ENCODE measurements at regions not wholly inside any gene's neighbourhood (a gene's known extent, or its start where the extent isn't known, plus 50 kb on each side); places are given as distances from the start of the nearest gene placed in this dataset.

DNA sequence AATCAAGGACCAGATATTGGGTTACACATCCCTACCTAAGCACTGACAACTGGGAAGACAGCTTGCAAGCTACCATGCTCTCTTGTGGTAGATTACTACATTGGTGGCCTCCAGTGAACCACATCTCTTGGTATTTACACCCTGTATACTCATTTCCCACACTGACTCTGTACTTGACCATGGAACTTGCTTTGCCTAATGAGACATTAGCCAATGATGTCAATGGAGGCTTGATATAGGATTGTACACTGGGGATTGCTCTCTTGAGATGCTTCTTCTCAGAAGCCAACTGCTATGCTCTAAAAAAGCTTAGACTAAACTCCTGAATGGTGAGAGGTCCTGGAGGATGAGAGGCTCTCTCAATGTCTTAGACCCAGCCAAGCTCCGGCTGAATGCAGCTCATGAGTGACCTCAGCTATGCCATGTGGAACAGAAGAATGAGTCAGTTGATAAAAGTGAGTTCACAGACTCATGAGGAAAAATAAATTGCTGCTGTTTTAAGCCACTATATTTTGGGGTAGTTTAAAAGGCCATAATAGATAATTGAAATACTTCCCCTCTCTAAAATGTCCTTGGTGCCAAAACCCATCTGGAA, 61.5 kb upstream of the GALNT15 start:
- TF ChIP-seq, protein P1, sequence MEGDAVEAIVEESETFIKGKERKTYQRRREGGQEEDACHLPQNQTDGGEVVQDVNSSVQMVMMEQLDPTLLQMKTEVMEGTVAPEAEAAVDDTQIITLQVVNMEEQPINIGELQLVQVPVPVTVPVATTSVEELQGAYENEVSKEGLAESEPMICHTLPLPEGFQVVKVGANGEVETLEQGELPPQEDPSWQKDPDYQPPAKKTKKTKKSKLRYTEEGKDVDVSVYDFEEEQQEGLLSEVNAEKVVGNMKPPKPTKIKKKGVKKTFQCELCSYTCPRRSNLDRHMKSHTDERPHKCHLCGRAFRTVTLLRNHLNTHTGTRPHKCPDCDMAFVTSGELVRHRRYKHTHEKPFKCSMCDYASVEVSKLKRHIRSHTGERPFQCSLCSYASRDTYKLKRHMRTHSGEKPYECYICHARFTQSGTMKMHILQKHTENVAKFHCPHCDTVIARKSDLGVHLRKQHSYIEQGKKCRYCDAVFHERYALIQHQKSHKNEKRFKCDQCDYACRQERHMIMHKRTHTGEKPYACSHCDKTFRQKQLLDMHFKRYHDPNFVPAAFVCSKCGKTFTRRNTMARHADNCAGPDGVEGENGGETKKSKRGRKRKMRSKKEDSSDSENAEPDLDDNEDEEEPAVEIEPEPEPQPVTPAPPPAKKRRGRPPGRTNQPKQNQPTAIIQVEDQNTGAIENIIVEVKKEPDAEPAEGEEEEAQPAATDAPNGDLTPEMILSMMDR (IDR thresholded peaks at IDR 0.05): no peak
- TF ChIP-seq ZFX (IDR thresholded peaks at IDR 0.05; ENCODE audit: borderline replicate concordance): no peak
- no peak overlapping the region for H3K27ac ChIP-seq

DNA sequence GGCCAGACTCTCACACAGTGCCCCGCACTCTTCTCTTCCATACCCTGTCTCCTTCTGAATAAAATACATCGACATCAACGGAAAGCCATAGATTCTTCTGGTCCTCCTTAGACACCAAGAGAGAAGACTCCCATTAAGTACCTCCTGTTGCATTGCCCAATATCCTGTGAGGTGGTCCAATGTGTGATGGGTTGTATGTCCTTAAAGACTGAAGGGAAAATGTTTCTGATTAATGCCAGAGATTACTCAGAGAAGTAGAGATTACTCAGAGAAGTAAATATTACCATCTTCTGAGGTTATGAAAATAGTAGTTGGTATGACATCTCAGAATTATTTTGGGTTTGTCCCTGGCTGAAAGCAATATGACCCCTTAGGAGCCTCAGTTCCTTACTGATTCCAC, 60.8 kb upstream of the GALNT15 start:
- TF ChIP-seq ZFX (IDR thresholded peaks at IDR 0.05; ENCODE audit: borderline replicate concordance): no peak

DNA sequence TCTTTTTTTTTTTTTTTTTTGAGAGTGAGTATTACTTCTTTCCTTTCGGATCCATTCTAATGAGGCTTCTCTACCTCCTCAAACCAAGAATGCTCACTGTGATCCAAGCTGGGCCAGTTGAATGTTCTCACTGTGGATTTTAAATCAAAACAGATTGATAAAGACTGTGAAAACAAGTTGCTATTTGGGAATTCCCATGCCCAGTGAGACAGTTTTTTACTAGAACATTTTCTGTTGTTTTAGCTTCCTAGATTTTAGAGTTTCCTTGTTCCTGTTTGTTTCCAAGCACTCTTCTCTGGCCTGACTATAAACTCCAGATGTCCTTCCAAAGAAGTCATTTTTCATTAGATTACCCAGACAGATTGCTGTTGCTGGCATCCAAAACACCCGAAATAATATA, 60.1 kb upstream of the GALNT15 start:
- no peak overlapping the region for H3K27ac ChIP-seq

More for the DNA sequence above, 60.8 kb upstream of the GALNT15 start:
- H3K27ac ChIP-seq: no peak overlapping the region

DNA sequence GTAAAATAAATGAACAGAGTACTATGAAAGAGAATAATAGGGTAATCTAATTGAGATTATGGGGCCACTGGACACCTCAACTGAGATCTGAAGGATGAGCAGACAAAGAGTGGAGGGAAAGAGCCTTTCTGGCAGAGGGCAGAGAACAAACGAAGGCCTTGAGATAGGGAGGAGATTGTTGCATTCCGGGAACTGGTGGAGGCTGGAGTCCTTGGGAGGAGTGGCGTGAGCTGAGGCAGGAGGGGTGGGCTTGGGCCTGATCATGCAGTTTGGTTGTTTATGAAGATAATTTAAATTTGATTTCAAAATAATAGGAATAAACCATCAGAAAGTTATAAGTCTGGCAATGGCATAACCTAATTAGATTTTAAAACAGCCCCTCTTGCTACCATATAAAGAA, 59.5 kb upstream of the GALNT15 start:
- no peak overlapping the region for H3K27ac ChIP-seq

More for the DNA sequence above, 60.1 kb upstream of the GALNT15 start:
- TF ChIP-seq ZFX (IDR thresholded peaks at IDR 0.05; ENCODE audit: borderline replicate concordance): no peak
- TF ChIP-seq, protein P1 (IDR thresholded peaks at IDR 0.05): no peak

DNA sequence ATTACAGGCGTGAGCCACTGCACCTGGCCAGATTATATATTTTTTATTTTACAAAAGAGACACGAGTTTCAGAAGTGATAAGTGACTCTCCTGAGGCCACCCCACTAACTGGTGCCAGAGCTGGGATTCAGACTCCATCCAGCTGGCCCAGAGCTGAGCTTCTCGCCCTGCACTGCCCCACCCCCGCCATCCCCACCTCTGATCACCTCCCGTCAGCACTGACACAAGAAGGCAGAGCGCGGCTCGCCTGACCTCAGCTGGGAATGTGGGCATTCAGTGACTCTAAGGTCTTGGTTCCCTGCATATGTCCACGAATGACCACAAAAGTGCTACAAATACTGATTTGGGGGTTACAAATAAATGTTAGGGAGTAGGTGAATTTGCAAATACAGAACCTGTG, 56.1 kb upstream of the GALNT15 start:
- 0 out of 2 replicates have a peak overlapping the region, but pooled peaks have one; percentile 17 for H3K27ac ChIP-seq
- no peak for TF ChIP-seq ZFX (IDR thresholded peaks at IDR 0.05; ENCODE audit: borderline replicate concordance)
- TF ChIP-seq, protein P1 (IDR thresholded peaks at IDR 0.05): no peak

More for the DNA sequence above, 59.5 kb upstream of the GALNT15 start:
- TF ChIP-seq ZFX (IDR thresholded peaks at IDR 0.05; ENCODE audit: borderline replicate concordance): no peak
- TF ChIP-seq, protein P1 (IDR thresholded peaks at IDR 0.05): no peak

DNA sequence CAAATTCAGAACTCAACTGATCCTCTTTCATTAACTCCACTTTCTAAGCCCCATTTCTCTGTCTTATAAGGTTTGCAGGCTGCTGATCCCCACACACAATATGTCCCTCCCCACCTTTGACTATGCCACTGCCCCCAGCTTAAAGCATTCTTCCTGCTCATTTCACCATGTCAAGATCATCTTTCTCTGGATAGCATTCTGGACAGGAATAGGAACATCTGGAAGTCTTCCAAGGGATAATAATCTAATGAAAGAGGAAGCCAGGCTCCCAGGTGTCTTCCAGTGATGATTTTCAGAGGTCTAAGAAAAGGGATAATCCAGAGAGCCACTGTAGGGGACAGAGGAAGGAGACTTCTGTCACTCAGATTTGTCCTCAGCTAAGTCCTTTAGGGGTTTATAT, 54.6 kb upstream of the GALNT15 start:
- TF ChIP-seq, protein P1 (IDR thresholded peaks at IDR 0.05): no peak
- no peak for TF ChIP-seq ZFX (IDR thresholded peaks at IDR 0.05; ENCODE audit: borderline replicate concordance)
- no peak overlapping the region for H3K27ac ChIP-seq

DNA sequence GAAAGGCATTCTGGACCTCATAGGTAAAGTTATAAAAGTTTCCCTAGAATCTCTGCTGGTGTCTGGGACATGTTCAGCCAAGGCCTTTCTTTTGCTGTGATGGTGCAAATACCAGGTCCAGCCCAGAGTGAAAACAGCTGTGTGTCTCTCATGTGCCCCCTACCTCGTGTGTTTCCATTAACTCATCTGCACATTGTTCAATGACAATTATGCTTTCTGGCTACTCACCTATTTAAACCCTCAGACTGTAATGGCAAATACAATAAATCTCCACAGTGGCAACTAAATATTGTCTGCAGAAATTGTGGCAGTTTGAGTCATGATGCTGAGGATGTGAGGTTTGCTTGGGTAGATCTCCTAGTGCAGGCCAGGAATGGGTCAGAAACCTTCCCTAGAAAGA, 53.1 kb upstream of the GALNT15 start:
- no peak overlapping the region for H3K27ac ChIP-seq
- TF ChIP-seq, protein P1 (IDR thresholded peaks at IDR 0.05): no peak
- no peak for TF ChIP-seq ZFX (IDR thresholded peaks at IDR 0.05; ENCODE audit: borderline replicate concordance)

DNA sequence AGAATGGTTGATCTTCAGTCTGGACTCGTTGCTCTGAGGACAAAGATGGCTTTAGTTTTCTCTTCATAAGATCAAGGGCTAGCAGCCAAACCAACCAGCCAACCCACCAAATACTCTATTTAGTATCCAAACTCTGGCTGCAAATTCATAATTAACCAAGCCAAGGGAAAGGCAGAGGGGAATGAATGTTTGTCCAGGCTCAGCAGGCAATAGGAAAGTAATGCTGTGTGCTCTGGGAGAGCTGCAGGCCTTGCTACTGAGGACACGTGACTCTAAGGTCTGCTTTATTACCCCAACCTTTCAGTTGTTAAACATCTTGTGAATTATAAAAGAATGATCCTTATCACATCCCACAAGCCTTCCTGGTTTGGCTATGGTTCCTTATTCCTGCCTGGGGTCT, 52.3 kb upstream of the GALNT15 start:
- no peak overlapping the region for H3K27ac ChIP-seq
- no peak for TF ChIP-seq ZFX (IDR thresholded peaks at IDR 0.05; ENCODE audit: borderline replicate concordance)
- TF ChIP-seq, protein P1 (IDR thresholded peaks at IDR 0.05): no peak

Measured in 22Rv1 (cell line).